Gastroesophageal sphincter (tissue), 3 donors: ENCODE measurements at regions not wholly inside any gene's neighbourhood (a gene's known extent, or its start where the extent isn't known, plus 50 kb on each side); places are given as distances from the start of the nearest gene placed in this dataset.

Experiments used
- EP300 ChIP-seq: sonication (generic); formaldehyde crosslinking; IDR thresholded peaks from one replicate; pipeline ENCODE4 v1.6.1; 2017; ENCODE audit warnings: antibody characterized with exemption, mild to moderate bottlenecking
- POLR2A ChIP-seq, 2 donors: fragments of 450-650 bp; IDR thresholded peaks; one replicate each; pipeline ENCODE4 v1.6.1; 2017; ENCODE audit warnings: antibody characterized with exemption in 2 of 2, mild to moderate bottlenecking in 2 of 2, moderate library complexity in 1 of 2
- TF ChIP-seq, protein P1 (sequence below), 4 experiments: fragments of 200-600 bp in 2 of 4; fragments of 450-650 bp in 2 of 4; sonication (generic) in 1 of 4; IDR thresholded peaks; one replicate each; pipeline ENCODE4 v1.5.1; 2017 to 2019; ENCODE audit warnings: antibody characterized with exemption in 4 of 4, mild to moderate bottlenecking in 2 of 4, moderate library complexity in 2 of 4

GRCh38 chr3:153503873-153504272, 341.8 kb downstream of the RAP2B start:
- TF ChIP-seq, protein P1, sequence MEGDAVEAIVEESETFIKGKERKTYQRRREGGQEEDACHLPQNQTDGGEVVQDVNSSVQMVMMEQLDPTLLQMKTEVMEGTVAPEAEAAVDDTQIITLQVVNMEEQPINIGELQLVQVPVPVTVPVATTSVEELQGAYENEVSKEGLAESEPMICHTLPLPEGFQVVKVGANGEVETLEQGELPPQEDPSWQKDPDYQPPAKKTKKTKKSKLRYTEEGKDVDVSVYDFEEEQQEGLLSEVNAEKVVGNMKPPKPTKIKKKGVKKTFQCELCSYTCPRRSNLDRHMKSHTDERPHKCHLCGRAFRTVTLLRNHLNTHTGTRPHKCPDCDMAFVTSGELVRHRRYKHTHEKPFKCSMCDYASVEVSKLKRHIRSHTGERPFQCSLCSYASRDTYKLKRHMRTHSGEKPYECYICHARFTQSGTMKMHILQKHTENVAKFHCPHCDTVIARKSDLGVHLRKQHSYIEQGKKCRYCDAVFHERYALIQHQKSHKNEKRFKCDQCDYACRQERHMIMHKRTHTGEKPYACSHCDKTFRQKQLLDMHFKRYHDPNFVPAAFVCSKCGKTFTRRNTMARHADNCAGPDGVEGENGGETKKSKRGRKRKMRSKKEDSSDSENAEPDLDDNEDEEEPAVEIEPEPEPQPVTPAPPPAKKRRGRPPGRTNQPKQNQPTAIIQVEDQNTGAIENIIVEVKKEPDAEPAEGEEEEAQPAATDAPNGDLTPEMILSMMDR (IDR thresholded peaks at IDR 0.05) = no peak
- TF ChIP-seq EP300 (no peak), POLR2A (IDR thresholded peaks at IDR 0.05) (no peak)
